ENCODE measurements at regions not wholly inside any gene's neighbourhood (a gene's known extent, or its start where the extent isn't known, plus 50 kb on each side); places are given as distances from the start of the nearest gene placed in this dataset.

- H3K27ac Mint-ChIP-seq, result no peak overlapping the region
- peaks cover 6% of the 10 kb centered on the region for H3K4me1 Mint-ChIP-seq (ENCODE audit: low read depth)
- ChIA-PET CTCF (no interaction called here), POLR2A (interaction anchor here (1.0 kb wide), 1 partner anchor 9 kb away, joined by 3 read pairs; no protein-coding TSS in a partner anchor)
- H3K9me3 Mint-ChIP-seq, result peaks cover 16% of the 10 kb centered on the region
- intact Hi-C loops (cut with micrococcal nuclease), result no loop called here
- peaks cover 1% of the 10 kb centered on the region for H3K27me3 Mint-ChIP-seq
- no peak for DNase-seq
- H3K4me3 Mint-ChIP-seq, result no peak overlapping the region
- H3K36me3 Mint-ChIP-seq, result peaks cover 7% of the 10 kb centered on the region
Observed at GRCh38 chr1:5670590-5671350, 321.5 kb downstream of the NPHP4 start.

DNA sequence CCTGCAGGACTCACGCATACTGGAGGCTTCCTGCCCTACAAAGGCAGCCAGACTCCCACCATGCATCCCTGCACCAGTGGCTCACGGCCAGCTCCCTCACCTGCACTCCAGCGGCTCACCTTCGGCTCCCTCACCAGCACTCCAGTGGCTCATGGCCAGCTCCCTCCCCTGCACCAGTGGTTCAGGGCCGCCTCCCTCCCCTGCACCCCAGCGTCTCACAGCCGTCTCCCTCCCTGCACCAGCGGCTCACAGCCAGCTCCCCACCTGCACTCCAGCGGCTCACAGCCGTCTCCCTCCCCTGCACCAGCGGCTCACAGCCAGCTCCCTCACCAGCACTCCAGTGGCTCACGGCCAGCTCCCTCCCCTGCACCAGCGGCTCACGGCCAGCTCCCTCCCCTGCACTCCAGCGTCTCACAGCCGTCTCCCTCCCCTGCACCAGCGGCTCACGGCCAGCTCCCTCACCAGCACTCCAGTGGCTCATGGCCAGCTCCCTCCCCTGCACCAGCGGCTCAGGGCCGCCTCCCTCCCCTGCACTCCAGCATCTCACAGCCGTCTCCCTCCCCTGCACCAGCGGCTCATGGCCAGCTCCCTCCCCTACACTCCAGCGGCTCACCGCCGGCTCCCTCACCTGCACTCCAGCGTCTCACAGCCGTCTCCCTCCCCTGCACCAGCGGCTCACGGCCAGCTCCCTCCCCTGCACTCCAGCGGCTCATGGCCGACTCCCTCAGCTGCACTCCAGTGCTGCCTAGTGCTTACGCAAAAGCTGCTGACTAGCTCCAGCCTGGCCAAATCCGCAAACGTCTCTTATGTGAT lies 324.5 kb downstream of the NPHP4 start:
- POLR2A ChIA-PET, result no interaction called here
- DNase-seq, result peak; percentile 19
- Mint-ChIP-seq H3K4me1 (ENCODE audit: low read depth) (peaks cover 9% of the 10 kb centered on the region), H3K9me3 (peaks cover 6% of the 10 kb centered on the region), H3K4me3 (no peak overlapping the region), H3K27me3 (no peaks in the 10 kb centered on the region), H3K27ac (no peak overlapping the region), H3K36me3 (peaks cover 2% of the 10 kb centered on the region)
- intact Hi-C loops (cut with micrococcal nuclease), result no loop called here
- CTCF ChIA-PET, result interaction anchor here (0.9 kb wide), 1 partner anchor 157 kb away, joined by 3 read pairs; no protein-coding TSS in a partner anchor

DNA sequence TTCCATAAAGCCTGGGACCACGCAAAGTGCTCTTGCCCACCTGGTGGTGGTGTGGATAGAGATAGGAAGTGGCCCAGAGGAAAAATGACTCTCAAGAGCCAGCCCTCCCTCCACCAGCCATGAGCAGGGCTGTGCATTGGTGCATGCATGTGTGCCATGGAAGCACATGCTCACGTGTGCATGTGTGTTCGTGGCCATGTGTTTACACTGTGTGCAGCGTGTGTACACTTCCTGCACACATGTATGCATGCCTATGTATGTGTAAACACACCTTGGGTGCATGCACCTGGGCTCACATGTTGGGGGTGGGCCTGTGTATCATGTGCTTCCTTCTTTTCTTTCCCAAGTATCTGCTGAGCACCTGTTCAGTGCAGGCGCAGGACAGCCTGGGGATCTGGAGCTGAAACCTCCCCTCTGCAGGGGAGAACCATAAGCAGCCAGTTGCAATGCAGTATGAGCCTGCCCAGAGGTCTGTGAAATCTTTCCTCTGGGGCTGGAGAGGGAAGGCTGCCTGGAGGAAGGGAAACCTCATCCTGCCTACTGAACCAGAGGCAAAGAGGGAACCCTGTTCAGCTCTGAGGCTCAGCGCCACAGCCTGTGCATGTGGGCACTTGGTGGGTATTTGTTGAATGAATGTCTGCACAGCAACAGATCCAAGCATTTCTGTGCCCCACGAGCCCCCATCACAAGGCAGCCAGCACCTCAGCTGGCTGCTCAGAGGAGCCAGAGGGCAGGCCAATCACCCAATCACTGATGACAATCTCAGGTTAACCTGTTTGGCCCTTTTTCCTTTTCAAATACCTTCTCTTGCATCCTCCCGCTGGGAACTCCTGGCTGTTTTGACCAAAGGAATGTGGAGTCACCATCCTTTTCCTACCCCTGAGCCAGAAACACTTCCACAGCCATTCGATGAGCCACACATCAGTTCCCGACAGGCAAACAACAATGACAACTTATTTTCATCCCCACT lies 327.0 kb downstream of the NPHP4 start:
- ChIA-PET CTCF (no interaction called here), POLR2A (no interaction called here)
- Mint-ChIP-seq H3K27me3 (peaks cover 2% of the 10 kb centered on the region), H3K4me3 (no peak overlapping the region), H3K4me1 (ENCODE audit: low read depth) (peaks cover 9% of the 10 kb centered on the region), H3K9me3 (peaks cover 3% of the 10 kb centered on the region), H3K36me3 (peaks cover 2% of the 10 kb centered on the region), H3K27ac (no peak overlapping the region)
- DNase-seq, result no peak
- intact Hi-C loops (cut with micrococcal nuclease), result no loop called here

GRCh38 chr1:5664081-5664768 lies 328.0 kb downstream of the NPHP4 start:
- Mint-ChIP-seq H3K27me3 (peaks cover 2% of the 10 kb centered on the region), H3K9me3 (peaks cover 3% of the 10 kb centered on the region), H3K4me1 (ENCODE audit: low read depth) (peaks cover 9% of the 10 kb centered on the region), H3K4me3 (no peak overlapping the region), H3K36me3 (peaks cover 2% of the 10 kb centered on the region), H3K27ac (no peak overlapping the region)
- ChIA-PET POLR2A (no interaction called here), CTCF (no interaction called here)
- intact Hi-C loops (cut with micrococcal nuclease), result no loop called here
- DNase-seq, result no peak

DNA sequence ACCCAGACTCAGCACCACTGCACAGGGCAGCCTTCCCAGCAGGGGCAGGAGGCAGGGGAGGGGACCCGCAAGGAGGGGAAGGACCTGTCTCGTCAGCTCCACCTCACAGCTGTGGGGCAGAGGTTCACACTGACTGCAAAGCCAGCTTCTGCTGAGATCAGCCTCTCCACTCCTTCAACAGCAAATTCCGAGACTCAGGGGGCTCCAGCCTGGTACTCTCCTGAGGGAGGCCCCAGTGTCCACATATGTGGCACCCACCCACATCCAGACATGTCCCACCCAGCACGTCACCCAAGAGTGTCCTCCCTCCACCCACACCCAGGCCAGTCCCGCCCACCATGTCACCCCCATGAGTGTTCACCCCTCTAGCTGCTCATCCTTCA lies 329.5 kb downstream of the NPHP4 start:
- peaks cover 3% of the 10 kb centered on the region for H3K9me3 Mint-ChIP-seq
- peaks cover 2% of the 10 kb centered on the region for H3K27me3 Mint-ChIP-seq
- DNase-seq, result no peak
- ChIA-PET CTCF (no interaction called here), POLR2A (no interaction called here)
- H3K4me3 Mint-ChIP-seq, result no peak overlapping the region
- peaks cover 5% of the 10 kb centered on the region for H3K4me1 Mint-ChIP-seq (ENCODE audit: low read depth)
- H3K27ac Mint-ChIP-seq, result no peak overlapping the region
- H3K36me3 Mint-ChIP-seq, result peaks cover 2% of the 10 kb centered on the region
- intact Hi-C loops (cut with micrococcal nuclease), result no loop called here

- Mint-ChIP-seq H3K27ac (no peak overlapping the region), H3K4me3 (no peak overlapping the region), H3K4me1 (ENCODE audit: low read depth) (peaks cover 5% of the 10 kb centered on the region), H3K9me3 (peaks cover 3% of the 10 kb centered on the region), H3K27me3 (peaks cover 2% of the 10 kb centered on the region), H3K36me3 (peaks cover 2% of the 10 kb centered on the region)
- ChIA-PET POLR2A (interaction anchor here (0.6 kb wide), 1 partner anchor 9 kb away, joined by 3 read pairs; no protein-coding TSS in a partner anchor), CTCF (no interaction called here)
- intact Hi-C loops (cut with micrococcal nuclease), result no loop called here
- DNase-seq, result no peak
Observed at GRCh38 chr1:5662086-5662743, 330.0 kb downstream of the NPHP4 start.

- H3K9me3 Mint-ChIP-seq, result peaks cover 3% of the 10 kb centered on the region
- H3K27ac Mint-ChIP-seq, result no peak overlapping the region
- peaks cover 2% of the 10 kb centered on the region for H3K27me3 Mint-ChIP-seq
- H3K4me3 Mint-ChIP-seq, result no peak overlapping the region
- ChIA-PET POLR2A (interaction anchor here (0.6 kb wide), 1 partner anchor 10 kb away, joined by 3 read pairs; no protein-coding TSS in a partner anchor), CTCF (no interaction called here)
- peaks cover 2% of the 10 kb centered on the region for H3K36me3 Mint-ChIP-seq
- H3K4me1 Mint-ChIP-seq (ENCODE audit: low read depth), result peaks cover 3% of the 10 kb centered on the region
- DNase-seq, result no peak
- intact Hi-C loops (cut with micrococcal nuclease), result no loop called here
Observed at GRCh38 chr1:5661196-5662085, 330.8 kb downstream of the NPHP4 start.

DNA sequence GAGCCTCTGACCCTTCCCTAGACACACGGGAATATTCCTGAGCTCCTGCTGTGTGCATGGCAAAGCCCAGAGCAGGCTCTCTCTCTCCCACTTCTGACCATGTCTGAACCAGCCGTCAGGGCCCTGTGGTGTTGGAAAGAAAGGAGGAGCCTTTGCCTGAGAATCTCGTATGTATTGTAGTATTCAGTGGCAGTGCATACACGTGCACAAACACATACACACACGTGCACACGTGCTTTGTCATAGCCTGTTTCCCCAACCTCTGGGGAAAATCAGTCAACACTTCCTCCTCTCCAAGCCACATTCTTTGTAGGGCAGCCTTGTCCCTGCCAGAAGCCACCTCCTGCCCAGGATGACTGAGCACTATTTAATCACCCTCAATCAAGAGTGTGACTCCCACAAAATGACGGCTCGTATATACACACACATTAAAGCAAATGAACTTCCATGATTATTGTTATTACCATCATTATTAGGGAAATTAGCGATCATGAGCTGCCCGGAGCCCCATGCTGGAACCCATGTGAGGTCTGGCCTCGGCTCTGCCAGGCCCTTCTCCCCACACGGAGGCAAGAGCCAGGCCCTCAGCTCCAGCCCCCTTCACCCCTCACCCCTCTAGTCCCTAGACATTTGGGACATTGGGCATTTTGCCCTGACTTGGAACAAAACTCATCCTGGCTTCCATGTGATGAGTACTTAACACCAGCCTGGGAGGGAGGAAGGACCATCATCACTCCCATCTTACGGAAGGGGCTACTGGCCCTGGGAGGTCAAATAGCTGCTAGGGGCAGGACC lies 331.9 kb downstream of the NPHP4 start:
- ChIA-PET CTCF (no interaction called here), POLR2A (no interaction called here)
- H3K27ac Mint-ChIP-seq, result no peak overlapping the region
- no peak for DNase-seq
- no peak overlapping the region for H3K4me3 Mint-ChIP-seq
- intact Hi-C loops (cut with micrococcal nuclease), result no loop called here
- no peaks in the 10 kb centered on the region for H3K36me3 Mint-ChIP-seq
- peaks cover 2% of the 10 kb centered on the region for H3K27me3 Mint-ChIP-seq
- no peaks in the 10 kb centered on the region for H3K4me1 Mint-ChIP-seq (ENCODE audit: low read depth)
- H3K9me3 Mint-ChIP-seq, result no peaks in the 10 kb centered on the region

GRCh38 chr1:5659606-5660005 lies 332.6 kb downstream of the NPHP4 start:
- ChIA-PET CTCF (no interaction called here), POLR2A (no interaction called here)
- no peak for DNase-seq
- H3K27ac Mint-ChIP-seq, result no peak overlapping the region
- no peaks in the 10 kb centered on the region for H3K4me1 Mint-ChIP-seq (ENCODE audit: low read depth)
- H3K4me3 Mint-ChIP-seq, result no peak overlapping the region
- H3K27me3 Mint-ChIP-seq, result peaks cover 2% of the 10 kb centered on the region
- H3K36me3 Mint-ChIP-seq, result no peaks in the 10 kb centered on the region
- no peaks in the 10 kb centered on the region for H3K9me3 Mint-ChIP-seq
- intact Hi-C loops (cut with micrococcal nuclease), result no loop called here
